Tibial nerve (tissue), 3 donors: ENCODE measurements at regions not wholly inside any gene's neighbourhood (a gene's known extent, or its start where the extent isn't known, plus 50 kb on each side); places are given as distances from the start of the nearest gene placed in this dataset.

Source experiments
- POLR2A ChIP-seq, 2 donors: fragments of 450-650 bp; IDR thresholded peaks; one replicate each; pipeline ENCODE4 v1.6.1; 2017; ENCODE audit warnings: antibody characterized with exemption in 2 of 2, mild to moderate bottlenecking in 2 of 2, moderate library complexity in 2 of 2
- TF ChIP-seq, protein P1 (sequence below), 5 experiments: fragments of 200-600 bp in 3 of 5; fragments of 450-650 bp in 2 of 5; sonication (generic) in 3 of 5; IDR thresholded peaks; one replicate each; pipeline ENCODE4 v1.5.1; 2016 to 2019; ENCODE audit warnings: antibody characterized with exemption in 5 of 5, mild to moderate bottlenecking in 3 of 5, moderate library complexity in 2 of 5

DNA sequence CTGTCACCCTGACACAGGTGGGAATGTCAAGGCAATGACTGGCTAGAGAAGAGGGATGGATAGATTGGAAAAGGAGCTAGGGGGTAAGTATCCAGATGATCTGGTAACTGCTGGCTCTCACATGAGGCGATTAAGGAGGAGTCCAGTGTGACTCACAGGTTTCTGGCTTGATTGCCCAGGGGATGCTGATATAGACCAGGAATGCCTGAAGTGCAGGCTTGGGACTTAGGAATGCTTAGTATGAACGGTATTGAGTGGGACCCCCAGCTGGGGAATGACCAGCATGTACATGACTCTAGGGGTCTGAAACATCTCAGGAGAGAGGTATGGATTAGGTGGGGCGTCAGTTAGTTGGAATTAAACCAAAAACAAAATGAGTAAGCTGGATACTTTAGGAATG lies 65.8 kb upstream of the PRPS1 start:
- TF ChIP-seq, protein P1, sequence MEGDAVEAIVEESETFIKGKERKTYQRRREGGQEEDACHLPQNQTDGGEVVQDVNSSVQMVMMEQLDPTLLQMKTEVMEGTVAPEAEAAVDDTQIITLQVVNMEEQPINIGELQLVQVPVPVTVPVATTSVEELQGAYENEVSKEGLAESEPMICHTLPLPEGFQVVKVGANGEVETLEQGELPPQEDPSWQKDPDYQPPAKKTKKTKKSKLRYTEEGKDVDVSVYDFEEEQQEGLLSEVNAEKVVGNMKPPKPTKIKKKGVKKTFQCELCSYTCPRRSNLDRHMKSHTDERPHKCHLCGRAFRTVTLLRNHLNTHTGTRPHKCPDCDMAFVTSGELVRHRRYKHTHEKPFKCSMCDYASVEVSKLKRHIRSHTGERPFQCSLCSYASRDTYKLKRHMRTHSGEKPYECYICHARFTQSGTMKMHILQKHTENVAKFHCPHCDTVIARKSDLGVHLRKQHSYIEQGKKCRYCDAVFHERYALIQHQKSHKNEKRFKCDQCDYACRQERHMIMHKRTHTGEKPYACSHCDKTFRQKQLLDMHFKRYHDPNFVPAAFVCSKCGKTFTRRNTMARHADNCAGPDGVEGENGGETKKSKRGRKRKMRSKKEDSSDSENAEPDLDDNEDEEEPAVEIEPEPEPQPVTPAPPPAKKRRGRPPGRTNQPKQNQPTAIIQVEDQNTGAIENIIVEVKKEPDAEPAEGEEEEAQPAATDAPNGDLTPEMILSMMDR (IDR thresholded peaks at IDR 0.05), result no peak
- no peak for TF ChIP-seq POLR2A (IDR thresholded peaks at IDR 0.05)
